PC-9 (cell line): ENCODE measurements at regions not wholly inside any gene's neighbourhood (a gene's known extent, or its start where the extent isn't known, plus 50 kb on each side); places are given as distances from the start of the nearest gene placed in this dataset.

Experiments used
- BruUV-seq: library from RNA; stranded (reverse); fragments of 400-500 nt; replicated peaks from 2 replicates; lab custom pipeline; 2021; lab: Mats Ljungman, UMichigan
- CTCF ChIA-PET: fragments of 300-600 bp; sonication (Branson Sonifier 250); formaldehyde crosslinking; loops from one replicate; lab custom pipeline; 2022; ENCODE audit warnings: antibody characterized with exemption; lab: Charles Lee
- POLR2A ChIA-PET: fragments of 300-600 bp; sonication (Branson Sonifier 250); formaldehyde crosslinking; loops from one replicate; lab custom pipeline; 2022; ENCODE audit warnings: antibody characterized with exemption; ENCODE audit not compliant: unreplicated experiment; lab: Charles Lee
- DNase-seq, 2 experiments: peaks; one replicate each; pipeline versions ENCODE4 v3.0.0 to v3.0.0-alpha.2; 2015 to 2022; ENCODE audit warnings: mixed read lengths in 1 of 2
- H2AFZ ChIP-seq: fragments of 200-600 bp; sonication (generic); 2 replicates; pipeline ENCODE4 v1.8.1; 2017; ENCODE audit warnings: antibody characterized with exemption
- H3F3A ChIP-seq: fragments of 200-600 bp; sonication (generic); 2 replicates; pipeline ENCODE4 v1.8.1; 2017; ENCODE audit warnings: antibody characterized with exemption, mild to moderate bottlenecking, low read depth; ENCODE audit not compliant: insufficient read depth
- H3K27ac ChIP-seq: fragments of 200-600 bp; sonication (generic); 2 replicates; pipeline ENCODE4 v1.6.1; 2016; ENCODE audit warnings: mixed run types
- H3K27me3 ChIP-seq: fragments of 200-600 bp; sonication (generic); 2 replicates; pipeline ENCODE4 v1.6.1; 2016; ENCODE audit warnings: low read depth, mixed run types; ENCODE audit not compliant: insufficient read depth
- H3K36me3 ChIP-seq: fragments of 200-600 bp; sonication (generic); 2 replicates; pipeline ENCODE4 v1.6.1; 2016; ENCODE audit warnings: low read depth, mixed run types
- H3K4me1 ChIP-seq: fragments of 200-600 bp; sonication (generic); replicated peaks from 2 replicates; pipeline ENCODE4 v1.6.1; 2016; ENCODE audit warnings: mixed run types; ENCODE audit not compliant: insufficient read depth
- H3K4me2 ChIP-seq: fragments of 200-600 bp; sonication (generic); 2 replicates; pipeline ENCODE4 v1.6.1; 2017; ENCODE audit warnings: mixed run types
- H3K4me3 ChIP-seq: fragments of 200-600 bp; sonication (generic); 2 replicates; pipeline ENCODE4 v1.6.1; 2016; ENCODE audit warnings: mixed run types
- H3K79me2 ChIP-seq: fragments of 200-600 bp; sonication (generic); 2 replicates; pipeline ENCODE4 v1.6.1; 2017; ENCODE audit warnings: low read depth, mixed run types
- H3K9me2 ChIP-seq: fragments of 200-600 bp; sonication (generic); 2 replicates; pipeline ENCODE4 v1.8.1; 2017; ENCODE audit warnings: mild to moderate bottlenecking; ENCODE audit not compliant: insufficient read depth
- H3K9me3 ChIP-seq: fragments of 200-600 bp; sonication (generic); 2 replicates; pipeline ENCODE4 v1.8.1; 2016; ENCODE audit warnings: low read depth; ENCODE audit not compliant: insufficient read depth
- H4K20me1 ChIP-seq: fragments of 200-600 bp; sonication (generic); 2 replicates; pipeline ENCODE4 v1.8.1; 2017; ENCODE audit not compliant: insufficient read depth
- CTCF ChIP-seq: fragments of 200-600 bp; sonication (generic); conservative IDR thresholded peaks from 2 replicates; pipeline ENCODE4 v1.6.1; 2017; ENCODE audit warnings: mixed run types, antibody characterized with exemption, mild to moderate bottlenecking, moderate library complexity
- EZH2 ChIP-seq: fragments of 200-600 bp; sonication (generic); IDR thresholded peaks from 2 replicates; pipeline ENCODE4 v1.8.0; 2017; ENCODE audit warnings: antibody characterized with exemption, low read depth
- intact Hi-C: fragments of 100-400 bp; cut with micrococcal nuclease; formaldehyde crosslinking; loops from one replicate; pipeline ENCODE4 v1.10.0; 2022; ENCODE audit not compliant: unreplicated experiment

- POLR2A ChIA-PET: interaction anchor here (0.6 to 1.1 kb wide), 3 partner anchors 9 to 110 kb away, joined by 4 to 10 read pairs (median 8); no protein-coding TSS in a partner anchor
- H3K4me2 ChIP-seq: no peak overlapping the region
Measured at GRCh38 chr7:16236381-16236780, 185.0 kb downstream of the CRPPA start.

DNA sequence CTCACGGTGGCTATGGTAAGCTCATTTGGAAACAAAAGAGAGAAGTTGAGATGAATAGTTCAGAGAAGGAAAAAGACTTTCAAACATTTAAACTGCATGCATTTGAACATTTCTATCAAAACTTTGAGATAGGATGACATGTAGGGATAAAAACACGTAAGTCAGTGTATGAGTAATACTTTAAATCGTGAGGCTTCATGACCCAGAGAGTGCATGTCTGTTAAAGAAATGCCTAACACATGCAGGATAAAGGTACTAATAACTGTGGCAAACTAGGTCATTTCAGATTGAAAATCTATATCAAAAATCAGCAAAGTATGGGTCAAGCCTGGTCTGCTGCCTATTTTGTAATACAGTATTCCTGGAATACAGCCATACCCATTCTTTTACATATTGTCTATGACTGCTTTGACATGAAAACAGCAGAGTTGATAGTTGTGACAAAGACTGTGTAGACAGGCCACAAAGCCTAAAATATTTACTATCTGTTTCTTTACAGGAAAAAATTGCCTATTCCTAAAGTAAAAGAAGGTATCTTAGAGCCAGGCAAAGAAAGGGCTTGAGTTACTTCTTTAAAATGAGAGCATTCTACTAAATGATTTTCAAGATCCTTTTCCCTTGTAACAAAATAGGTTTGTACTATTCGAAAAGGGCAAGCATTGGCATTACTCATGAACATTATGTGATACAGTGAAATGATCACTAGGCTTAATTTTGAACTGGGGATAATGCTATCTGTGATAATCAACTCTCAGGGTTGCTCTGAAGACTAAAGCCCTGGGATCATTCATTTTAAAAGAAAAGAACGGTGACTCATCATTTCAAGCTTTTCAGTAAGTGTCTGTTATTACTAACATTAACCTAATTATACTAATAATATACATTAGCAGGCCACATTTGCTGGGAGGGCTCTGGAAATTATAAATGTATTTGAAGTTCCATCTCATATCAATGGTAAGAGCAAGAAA, 185.9 kb downstream of the CRPPA start:
- H3K79me2 ChIP-seq: no peaks in the 10 kb centered on the region
- TF ChIP-seq CTCF: no peak
- TF ChIP-seq EZH2: no peak
- no peaks in the 10 kb centered on the region for H3K9me2 ChIP-seq
- H3K4me1 ChIP-seq: peaks cover 6% of the 10 kb centered on the region; the same call in 1 of the 2 replicates
- no peak for DNase-seq
- H2AFZ ChIP-seq: no peak overlapping the region
- intact Hi-C loops: no loop called here
- H3F3A ChIP-seq: 0 out of 2 replicates have a peak, but pooled peaks cover 4% of the 10 kb centered on the region
- H3K36me3 ChIP-seq: no peaks in the 10 kb centered on the region
- BruUV-seq: no TSS peak
- no peak overlapping the region for H3K4me3 ChIP-seq
- no peaks in the 10 kb centered on the region for H4K20me1 ChIP-seq
- ChIA-PET POLR2A (no interaction called here), CTCF (no interaction called here)
- 0 out of 2 replicates have a peak, but pooled peaks cover 3% of the 10 kb centered on the region for H3K9me3 ChIP-seq
- no peak overlapping the region for H3K4me2 ChIP-seq
- no peaks in the 10 kb centered on the region for H3K27me3 ChIP-seq
- H3K27ac ChIP-seq: no peak overlapping the region

More at GRCh38 chr7:16236381-16236780, 185.0 kb downstream of the CRPPA start:
- Histone ChIP-seq H3K79me2 (no peaks in the 10 kb centered on the region), H3F3A (0 out of 2 replicates have a peak, but pooled peaks cover 4% of the 10 kb centered on the region), H2AFZ (no peak overlapping the region), H4K20me1 (no peaks in the 10 kb centered on the region), H3K36me3 (no peaks in the 10 kb centered on the region), H3K27me3 (no peaks in the 10 kb centered on the region), H3K4me1 (peaks cover 6% of the 10 kb centered on the region; the same call in 1 of the 2 replicates), H3K9me3 (0 out of 2 replicates have a peak, but pooled peaks cover 1% of the 10 kb centered on the region), H3K27ac (no peak overlapping the region), H3K9me2 (0 out of 2 replicates have a peak, but pooled peaks cover 4% of the 10 kb centered on the region), H3K4me3 (no peak overlapping the region)
- intact Hi-C loops: no loop called here
- no TSS peak for BruUV-seq
- DNase-seq: no peak
- CTCF ChIA-PET: no interaction called here
- TF ChIP-seq EZH2: no peak
- no peak for TF ChIP-seq CTCF

GRCh38 chr7:16234493-16235146, 186.7 kb downstream of the CRPPA start:
- BruUV-seq: no TSS peak
- Histone ChIP-seq H3K9me3 (peaks cover 9% of the 10 kb centered on the region; the same call in 1 of the 2 replicates), H2AFZ (no peak overlapping the region), H3F3A (0 out of 2 replicates have a peak, but pooled peaks cover 4% of the 10 kb centered on the region), H4K20me1 (no peaks in the 10 kb centered on the region), H3K4me3 (no peak overlapping the region), H3K4me1 (peaks cover 6% of the 10 kb centered on the region; the same call in 1 of the 2 replicates), H3K27ac (no peak overlapping the region), H3K79me2 (no peaks in the 10 kb centered on the region), H3K36me3 (no peaks in the 10 kb centered on the region), H3K27me3 (no peaks in the 10 kb centered on the region), H3K4me2 (no peak overlapping the region), H3K9me2 (no peaks in the 10 kb centered on the region)
- DNase-seq: no peak
- TF ChIP-seq EZH2 (no peak), CTCF (no peak)
- POLR2A ChIA-PET: no interaction called here
- CTCF ChIA-PET: no interaction called here
- intact Hi-C loops: no loop called here
